ENCODE measurements at regions not wholly inside any gene's neighbourhood (a gene's known extent, or its start where the extent isn't known, plus 50 kb on each side); places are given as distances from the start of the nearest gene placed in this dataset.
"Not testable (repeated sequence)": the region's sequence is repeated elsewhere in the genome, so short reads cannot be mapped to it uniquely, and the experiment has no call there.

DNA sequence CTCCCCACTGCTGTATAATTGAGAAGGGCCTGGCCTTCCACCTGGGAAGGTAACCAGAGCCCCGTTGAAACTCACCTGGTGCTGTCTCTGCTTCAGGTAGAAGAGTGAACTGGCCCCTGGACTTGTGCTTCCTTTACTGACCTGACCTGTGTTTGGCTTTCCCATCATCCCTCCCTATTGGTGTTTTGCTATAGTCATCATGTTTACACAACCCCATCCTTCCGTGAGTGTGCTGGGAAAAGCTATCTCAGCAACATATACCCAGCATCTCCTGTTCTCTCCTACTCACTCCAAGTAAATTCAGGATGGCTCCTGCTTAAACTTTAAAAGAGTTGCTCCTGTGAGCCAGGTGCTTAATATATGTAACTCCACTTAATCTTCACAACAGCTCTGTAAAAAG, 77.2 kb upstream of the TSC22D2 start:
- intact Hi-C loops (cut with micrococcal nuclease), result no loop called here
- no peak for DNase-seq

DNA sequence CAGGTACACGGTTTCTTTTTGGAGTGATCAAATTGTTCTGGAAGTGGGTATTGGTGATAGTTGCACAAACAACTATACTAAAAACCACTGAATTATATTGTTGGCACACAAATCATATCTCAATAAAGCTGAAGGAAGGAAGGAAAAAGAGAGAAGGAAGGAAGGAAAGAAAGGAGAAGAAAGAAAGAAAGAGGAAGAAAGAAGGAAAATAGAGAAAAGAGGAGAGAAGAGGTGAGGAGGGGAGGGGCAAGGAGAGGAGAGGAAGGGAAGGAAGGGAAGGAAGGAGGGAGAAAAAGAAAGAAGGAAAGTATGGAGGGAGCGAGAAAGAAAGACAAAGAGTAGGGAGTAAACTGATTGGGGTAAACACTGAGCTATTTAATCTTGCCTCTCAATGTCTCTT, 77.9 kb upstream of the TSC22D2 start:
- intact Hi-C loops (cut with micrococcal nuclease), result no loop called here
- DNase-seq, result no peak
- ATAC-seq, result no peak

More for the DNA sequence above, 77.2 kb upstream of the TSC22D2 start:
- ATAC-seq, result no peak

DNA sequence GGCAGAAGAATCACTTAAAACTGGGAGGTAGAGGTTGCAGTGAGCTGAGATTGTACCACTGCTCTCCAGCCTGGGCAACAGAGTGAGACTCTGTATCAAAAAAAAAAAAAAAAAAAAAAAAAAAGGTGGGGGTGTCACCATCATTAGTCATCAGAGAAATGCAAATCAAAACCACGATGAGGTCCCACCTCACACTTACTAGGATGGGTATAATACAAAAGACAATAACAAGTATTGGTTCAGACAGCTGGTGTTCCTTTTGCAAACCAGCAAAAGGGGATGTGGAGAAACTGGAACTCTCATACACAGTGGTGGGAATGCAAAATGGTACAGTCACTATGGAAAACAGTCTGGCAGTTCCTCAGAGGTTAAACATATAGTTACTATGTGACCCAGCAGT, 78.7 kb upstream of the TSC22D2 start:
- DNase-seq (no peak), ATAC-seq (no peak)
- intact Hi-C loops (cut with micrococcal nuclease), result no loop called here

DNA sequence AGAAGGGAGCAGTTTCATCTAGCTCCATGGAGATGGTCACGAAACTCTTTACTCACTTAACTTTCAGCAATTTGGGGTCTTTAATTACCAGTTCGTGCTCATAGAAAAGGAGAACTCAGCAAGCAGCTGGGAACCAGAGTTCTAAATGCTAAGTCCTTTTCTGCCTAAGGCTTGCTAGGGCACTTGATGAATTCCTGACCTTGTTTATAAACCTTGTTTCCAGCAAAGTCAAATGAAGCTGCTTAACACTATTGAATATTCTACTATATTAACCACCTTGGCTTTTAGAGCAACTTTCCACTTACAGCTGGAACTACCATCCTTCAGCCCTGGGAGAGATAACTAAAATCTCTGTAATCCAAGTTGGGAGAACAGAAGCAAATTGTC, 79.5 kb upstream of the TSC22D2 start:
- DNase-seq (no peak), ATAC-seq (no peak)
- intact Hi-C loops (cut with micrococcal nuclease), result no loop called here

DNA sequence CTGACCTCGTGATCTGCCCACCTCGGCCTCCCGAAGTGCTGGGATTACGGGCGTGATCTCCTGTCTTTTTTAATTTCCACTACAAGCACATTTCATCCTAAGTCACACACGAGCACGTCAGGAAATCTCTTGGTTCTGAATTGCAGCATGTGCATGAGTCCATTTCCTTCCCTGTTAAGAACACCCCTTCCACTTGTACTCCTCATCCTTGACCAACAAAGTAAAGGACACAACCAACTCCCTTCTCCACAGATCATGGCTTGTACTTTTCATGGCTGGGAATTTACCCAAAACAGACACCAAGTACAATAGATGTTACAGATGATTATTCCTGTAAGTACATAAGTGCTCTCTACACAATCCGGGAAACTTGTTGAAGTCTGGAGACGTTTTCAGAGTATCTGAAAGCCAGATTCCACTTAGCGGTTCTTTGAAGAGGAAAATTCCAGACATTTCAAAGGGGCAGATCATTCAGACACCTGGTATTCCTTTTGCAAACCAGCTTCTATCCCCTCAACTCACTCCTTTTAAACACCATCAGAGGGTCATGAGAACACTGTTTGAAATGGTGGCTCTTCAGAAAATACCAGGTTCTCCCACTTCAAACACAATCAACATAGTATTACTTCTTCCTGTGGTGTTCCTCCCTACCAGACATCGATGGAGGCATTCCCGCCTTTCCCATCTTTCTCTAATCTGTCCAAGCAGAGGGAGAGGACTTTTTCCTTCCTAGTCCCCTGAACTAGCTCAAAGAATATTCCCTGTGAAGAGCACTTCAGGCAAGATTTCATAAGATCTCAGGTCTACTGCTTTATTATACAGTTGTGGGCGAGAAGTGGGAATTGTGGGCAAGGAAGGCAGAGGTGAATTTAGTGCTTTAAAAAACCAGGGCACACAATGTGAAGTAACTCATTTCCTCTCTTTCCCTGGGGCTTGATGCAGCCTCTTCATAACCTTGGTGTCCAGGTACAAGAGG, 80.1 kb upstream of the TSC22D2 start:
- no peak for ATAC-seq
- DNase-seq, result no peak
- intact Hi-C loops (cut with micrococcal nuclease), result no loop called here

DNA sequence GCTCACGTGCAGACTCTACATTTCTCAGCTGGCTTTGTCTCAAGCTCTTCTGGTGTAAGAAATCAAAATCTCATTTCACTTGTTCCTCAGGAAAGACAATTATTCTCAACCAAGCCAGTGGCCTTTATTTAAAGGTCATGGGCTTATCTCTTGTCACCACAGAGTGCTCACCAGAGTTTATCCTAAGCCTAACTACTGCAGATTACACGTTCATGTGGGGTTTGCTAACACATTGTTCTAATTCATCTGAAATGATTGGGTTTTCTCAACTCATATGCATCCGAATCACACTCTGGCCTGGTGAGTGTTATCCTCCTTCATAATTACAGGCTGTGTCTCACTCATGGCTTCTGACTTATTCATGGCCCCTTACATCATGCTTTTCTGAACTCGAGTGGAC, 83.3 kb upstream of the TSC22D2 start:
- ATAC-seq (no peak), DNase-seq (no peak)
- intact Hi-C loops (cut with micrococcal nuclease), result no loop called here

DNA sequence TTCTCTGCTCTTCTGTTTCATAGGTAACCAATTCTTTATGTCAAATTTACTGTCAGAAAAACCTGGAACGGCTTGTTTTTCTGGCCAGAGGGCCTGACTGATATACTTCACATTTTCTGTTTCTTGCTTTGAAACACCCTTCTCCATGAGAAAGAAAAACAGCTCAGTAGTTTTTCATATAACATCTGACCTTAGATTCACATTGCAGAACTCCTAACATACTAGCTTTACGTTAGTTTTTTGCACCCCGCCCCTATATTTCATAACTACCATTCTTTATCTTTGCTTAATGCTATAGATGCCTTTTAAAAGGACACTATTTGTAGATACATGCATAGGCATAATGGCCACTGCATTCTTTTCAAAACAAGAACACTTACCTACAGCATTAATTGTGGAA, 83.9 kb upstream of the TSC22D2 start:
- no peak for DNase-seq
- no peak for ATAC-seq
- intact Hi-C loops (cut with micrococcal nuclease), result no loop called here

DNA sequence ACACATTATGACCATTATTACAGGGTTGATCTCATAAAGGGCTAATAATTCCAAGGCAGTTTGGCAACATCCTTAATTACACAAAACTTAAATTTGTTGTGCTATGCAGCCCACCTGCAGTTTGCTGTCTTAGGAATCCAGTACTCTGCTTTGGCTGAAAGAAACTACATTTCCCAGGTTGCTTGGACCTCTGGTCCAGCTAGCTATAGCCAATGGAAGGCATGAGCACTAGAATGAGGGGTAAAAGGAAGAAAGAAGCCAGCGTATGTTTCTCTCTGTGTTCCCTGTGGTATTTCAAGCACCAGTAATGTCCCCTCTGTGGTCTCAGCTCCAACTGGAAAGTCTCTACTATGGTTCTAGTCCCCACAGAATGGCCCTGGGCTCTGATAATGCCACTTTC, 84.3 kb upstream of the TSC22D2 start:
- no peak for DNase-seq
- intact Hi-C loops (cut with micrococcal nuclease), result no loop called here
- no peak for ATAC-seq

DNA sequence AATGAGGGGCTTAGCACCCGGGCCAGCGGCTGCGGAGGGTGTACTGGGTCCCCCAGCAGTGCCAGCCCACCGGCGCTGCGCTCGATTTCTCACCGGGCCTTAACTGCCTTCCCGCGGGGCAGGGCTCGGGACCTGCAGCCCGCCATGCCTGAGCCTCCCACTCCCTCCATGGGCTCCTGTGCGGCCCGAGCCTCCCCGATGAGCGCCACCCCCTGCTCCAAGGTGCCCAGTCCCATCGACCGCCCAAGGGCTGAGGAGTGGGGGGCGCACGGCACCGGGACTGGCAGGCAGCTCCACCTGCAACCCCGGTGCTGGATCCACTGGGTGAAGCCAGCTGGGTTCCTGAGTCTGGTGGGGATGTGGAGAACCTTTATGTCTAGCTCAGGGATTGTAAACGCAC, 85.0 kb upstream of the TSC22D2 start:
- intact Hi-C loops (cut with micrococcal nuclease); ATAC-seq; DNase-seq: not testable (repeated sequence)

DNA sequence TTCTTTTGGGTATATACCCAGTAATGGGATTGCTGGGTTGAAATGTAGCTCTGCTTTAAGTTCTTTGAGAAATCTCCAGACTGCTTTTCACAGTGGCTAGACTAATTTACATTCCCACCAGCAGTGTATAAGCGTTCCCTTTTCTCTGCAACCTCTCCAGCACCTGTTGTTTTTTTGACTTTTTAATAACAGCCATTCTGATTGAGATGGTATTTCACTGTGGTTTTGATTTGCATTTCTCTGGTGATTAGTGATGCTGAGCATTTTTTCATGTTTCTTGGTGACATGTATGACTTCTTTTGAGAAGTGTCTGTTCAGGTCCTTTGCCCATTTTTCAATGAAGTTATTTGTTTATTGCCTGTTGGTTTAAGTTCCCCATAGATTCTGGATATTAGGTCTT, 87.1 kb upstream of the TSC22D2 start:
- DNase-seq; ATAC-seq; intact Hi-C loops (cut with micrococcal nuclease): not testable (repeated sequence)

DNA sequence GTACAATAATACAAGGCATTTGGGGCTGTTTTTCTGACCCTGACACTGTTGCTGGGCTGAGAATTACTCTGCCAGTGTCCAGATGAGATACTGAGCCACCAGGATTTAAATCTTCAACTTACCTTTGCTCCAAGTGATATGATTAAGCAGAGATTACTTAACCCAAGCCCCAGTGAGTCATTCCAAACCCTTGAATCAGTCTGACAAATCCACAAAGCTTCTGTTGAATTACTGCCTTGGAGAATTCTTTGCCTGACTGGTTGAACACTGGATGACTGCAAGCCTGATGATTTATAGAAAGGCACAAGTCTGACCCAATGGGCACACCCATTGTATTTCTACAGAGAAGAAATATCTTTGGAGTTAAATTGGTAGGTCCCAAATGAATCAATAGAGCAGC, 88.2 kb upstream of the TSC22D2 start:
- no peak for DNase-seq
- no peak for ATAC-seq
- intact Hi-C loops (cut with micrococcal nuclease), result no loop called here

DNA sequence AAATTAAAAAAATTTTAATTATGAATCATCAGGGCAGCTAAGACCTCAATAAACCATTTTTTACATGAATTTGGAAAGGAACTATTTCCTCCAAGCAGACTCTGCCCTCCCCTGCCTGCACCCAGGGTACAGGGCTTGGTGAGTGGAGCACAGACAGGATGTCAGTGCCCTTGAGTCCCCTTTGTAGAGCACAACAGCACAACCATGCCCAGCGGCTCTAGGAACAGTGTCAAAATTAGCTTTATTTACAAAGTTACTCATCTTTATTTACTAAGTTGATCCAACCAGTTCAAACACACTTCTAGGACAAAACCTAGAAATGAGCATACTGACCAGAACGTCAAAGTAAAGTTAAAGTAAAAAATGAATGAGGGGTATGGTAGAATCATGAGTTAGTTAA, 90.6 kb upstream of the TSC22D2 start:
- intact Hi-C loops (cut with micrococcal nuclease), result no loop called here
- DNase-seq (no peak), ATAC-seq (no peak)

DNA sequence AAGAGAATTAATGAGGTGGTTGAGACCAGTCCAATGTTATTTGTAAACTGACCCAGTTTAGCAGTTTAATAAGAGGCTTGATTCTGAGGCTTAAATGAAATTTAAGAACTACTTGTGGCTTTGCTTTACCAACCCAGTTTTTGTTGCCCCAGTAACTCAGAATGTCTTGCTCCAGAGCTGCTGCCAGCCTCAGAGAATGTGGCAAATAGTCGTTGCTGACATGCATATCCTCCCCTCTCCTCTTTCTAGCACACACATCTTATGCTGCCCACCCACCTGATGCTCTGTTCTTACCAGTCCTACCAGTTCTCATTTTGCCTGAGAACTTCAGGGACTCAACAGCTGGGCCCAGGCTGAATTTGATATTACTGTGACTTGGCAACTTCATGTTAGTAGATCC, 92.4 kb upstream of the TSC22D2 start:
- no peak for DNase-seq
- intact Hi-C loops (cut with micrococcal nuclease), result no loop called here
- no peak for ATAC-seq

DNA sequence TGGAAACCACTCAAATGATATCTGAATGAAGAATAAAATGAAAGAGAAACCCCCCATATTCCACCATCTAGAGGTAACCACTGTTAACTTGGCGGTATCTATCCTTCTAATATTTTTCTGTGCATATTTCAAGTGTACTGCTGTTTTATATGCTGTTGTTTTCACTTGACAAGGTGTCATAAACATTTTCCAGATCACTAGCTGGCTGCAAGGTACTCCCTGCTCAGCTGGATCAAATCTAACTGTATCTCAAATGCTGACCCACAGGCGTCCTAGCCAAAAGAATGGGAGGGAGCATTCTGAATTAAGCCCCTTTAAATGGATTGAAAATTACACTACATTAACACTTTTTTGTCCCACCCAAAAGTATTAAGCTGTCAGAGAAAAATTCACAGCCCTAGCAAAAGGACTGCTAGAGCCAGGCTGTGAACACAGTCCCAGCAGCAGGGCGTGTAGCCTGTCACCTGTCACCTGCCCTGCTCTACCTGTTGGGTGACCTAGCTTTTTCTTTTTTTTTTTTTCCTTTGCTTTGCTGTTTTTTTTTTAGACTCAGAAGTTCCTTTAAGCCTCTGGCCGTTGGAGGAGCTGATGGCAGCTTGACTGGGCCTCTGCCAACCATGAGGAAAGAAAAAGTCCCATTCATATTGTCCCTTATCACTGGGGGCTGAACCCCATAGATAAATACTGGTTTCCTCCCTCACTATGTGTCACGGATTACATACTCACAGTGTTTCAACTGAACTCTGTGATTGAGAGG, 93.7 kb upstream of the TSC22D2 start:
- DNase-seq (no peak), ATAC-seq (peak; percentile 48)
- intact Hi-C loops (cut with micrococcal nuclease), result no loop called here

DNA sequence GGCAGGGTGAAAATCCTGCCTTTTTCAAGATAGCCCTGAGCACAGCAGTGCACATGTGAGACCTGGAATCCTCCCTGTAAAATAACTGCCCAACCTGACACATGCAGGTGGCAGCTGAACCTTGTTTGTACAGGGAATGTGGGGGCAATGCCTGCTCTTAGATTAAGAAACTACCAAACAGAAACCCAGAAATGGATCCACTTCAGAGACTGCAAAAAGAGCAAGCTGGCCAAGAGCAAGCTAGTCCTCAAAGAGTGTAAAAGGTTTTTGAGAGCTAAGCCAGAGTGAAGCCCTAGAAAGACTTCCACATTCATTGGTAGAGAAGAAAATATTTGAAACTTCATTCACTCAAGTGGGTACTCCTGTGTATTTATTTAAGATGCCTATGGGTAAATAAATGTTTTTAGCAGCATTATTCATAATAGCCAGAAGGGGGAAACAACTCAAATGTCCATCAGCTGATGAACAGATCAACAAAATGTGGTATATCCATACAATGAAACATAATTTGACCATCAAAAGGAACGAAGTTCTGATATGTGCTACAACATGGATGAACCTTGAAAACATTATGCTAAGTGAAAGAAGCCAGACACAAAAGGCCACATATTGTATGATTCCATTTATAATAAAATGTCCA, 96.0 kb upstream of the TSC22D2 start:
- ATAC-seq, result no peak
- intact Hi-C loops (cut with micrococcal nuclease), result no loop called here
- DNase-seq, result no peak

DNA sequence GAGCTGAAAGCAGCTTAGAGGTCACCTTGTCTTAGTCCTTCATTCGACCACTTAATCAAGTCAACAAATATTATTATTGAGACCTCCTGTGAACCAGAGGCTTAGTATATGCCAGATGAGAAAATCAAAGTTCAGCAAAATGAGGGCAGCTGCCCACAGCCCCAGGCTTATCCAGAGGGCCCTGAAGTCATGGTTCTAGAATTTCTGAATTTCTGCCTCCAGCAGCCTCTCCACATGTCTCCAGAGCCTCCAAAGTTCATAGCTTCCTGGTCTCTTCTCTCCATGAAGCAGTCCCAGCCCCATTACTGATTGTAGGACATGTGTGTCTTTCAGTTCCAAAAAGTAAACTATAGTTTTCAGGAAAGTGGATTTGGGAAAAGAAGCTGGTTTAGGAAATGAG, 96.9 kb upstream of the TSC22D2 start:
- DNase-seq, result no peak
- ATAC-seq, result no peak
- intact Hi-C loops (cut with micrococcal nuclease), result no loop called here

DNA sequence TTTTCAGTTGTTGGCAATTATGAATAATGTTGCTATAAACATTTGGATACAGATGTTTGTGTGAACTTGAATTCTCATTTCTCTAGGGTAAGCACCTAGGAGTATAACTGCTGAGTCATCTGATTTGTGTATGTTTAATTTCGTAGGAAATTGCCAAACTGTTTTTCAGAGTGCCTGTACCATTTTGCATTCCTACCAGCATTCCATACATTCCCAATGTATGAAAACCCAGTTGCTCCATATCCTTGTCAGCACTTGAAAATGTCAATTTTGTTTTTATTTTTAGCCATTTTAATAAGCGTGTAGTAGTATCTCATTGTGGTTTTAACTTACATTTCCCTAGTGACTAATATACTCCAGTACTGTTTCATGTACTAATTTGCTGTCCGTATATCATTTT, 98.5 kb upstream of the TSC22D2 start:
- intact Hi-C loops (cut with micrococcal nuclease), result no loop called here
- no peak for DNase-seq
- ATAC-seq, result no peak

DNA sequence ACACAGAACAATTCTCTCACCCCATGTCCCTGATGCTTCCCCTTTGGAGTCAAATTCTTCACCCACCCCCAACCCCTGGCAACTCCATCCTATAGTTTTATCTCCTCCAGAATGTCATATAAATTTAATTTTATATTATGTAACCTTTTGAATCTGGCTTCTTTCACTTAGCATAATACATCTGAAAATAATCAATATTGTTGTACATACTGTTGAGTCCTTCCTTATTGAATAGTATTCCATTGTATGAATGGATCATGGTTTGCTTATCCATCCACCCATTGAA, 98.9 kb upstream of the TSC22D2 start:
- ATAC-seq (no peak), DNase-seq (no peak)
- intact Hi-C loops (cut with micrococcal nuclease), result no loop called here

DNA sequence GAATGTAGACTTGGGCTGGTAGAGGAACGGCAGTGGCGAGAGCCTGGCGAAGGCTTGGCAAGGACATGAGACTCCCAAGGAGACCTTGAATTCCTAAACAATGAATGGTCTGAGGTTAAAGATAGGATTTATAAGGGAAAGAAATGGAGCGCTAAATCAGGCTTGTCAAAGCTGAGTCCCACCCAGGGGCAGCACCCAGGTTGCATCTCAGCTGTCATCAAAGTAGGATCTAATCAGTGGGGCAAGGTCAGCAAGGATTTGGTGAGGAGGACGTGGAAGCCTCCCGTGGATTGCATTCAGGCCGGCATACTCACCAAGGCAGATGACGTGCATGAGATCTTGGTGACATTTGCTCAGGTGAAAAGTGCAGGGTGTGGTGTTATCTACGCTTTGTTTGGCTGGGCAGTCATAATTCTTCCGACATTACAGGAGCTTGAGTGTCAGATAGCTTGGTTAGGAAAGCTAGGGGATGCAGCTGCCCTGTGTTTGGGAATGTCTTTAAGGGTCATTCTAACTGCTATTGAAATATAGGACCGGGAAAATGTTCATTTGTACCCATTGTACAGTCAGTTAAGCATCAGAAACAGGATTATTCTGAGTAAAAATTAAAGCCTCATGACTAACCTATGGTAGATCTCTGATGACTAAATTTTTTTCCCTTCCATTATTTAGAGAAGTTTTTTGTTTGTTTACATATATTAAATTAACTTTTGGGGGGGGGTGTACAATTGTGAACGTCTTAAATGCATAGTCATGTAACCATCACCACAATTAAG, 99.4 kb upstream of the TSC22D2 start:
- no peak for ATAC-seq
- intact Hi-C loops (cut with micrococcal nuclease), result no loop called here
- DNase-seq, result no peak

DNA sequence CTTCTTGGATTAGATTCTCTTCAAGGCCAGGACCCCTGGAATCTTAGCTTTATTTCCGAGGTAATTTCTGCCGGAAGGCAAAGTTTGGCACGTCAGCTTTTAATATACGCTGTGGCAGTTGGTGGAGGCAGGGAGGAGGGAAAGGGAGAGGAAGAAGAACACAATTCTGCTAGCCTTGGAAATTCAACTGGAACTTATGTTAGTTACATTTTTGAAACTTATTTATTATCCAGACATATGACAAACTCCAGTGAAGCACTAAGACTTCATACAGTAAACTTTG, 100.1 kb upstream of the TSC22D2 start:
- ATAC-seq (no peak), DNase-seq (no peak)
- intact Hi-C loops (cut with micrococcal nuclease), result no loop called here
